HEK293T (cell line): ENCODE measurements at regions not wholly inside any gene's neighbourhood (a gene's known extent, or its start where the extent isn't known, plus 50 kb on each side); places are given as distances from the start of the nearest gene placed in this dataset.

Experiments used
- ELF4 ChIP-seq: fragments of 450-650 bp; IDR thresholded peaks from 2 replicates; pipeline ENCODE4 v1.6.1; 2017; ENCODE audit warnings: antibody characterized with exemption
- FOXA1 ChIP-seq: fragments of 450-650 bp; IDR thresholded peaks from 2 replicates; pipeline ENCODE4 v1.6.1; 2016; ENCODE audit warnings: mild to moderate bottlenecking
- FOXM1 ChIP-seq: fragments of 450-650 bp; IDR thresholded peaks from 2 replicates; pipeline ENCODE4 v1.6.1; 2017; ENCODE audit warnings: mild to moderate bottlenecking, borderline replicate concordance
- ZNF384 ChIP-seq: fragments of 450-650 bp; IDR thresholded peaks from 2 replicates; pipeline ENCODE4 v1.6.1; 2016

- TF ChIP-seq FOXA1: no peak
- no peak for TF ChIP-seq ZNF384
- no peak for TF ChIP-seq FOXM1
- no peak for TF ChIP-seq ELF4
These were observed 613.5 kb upstream of the CCDC179 start for GRCh38 chr11:23473782-23474181.
